MCF 10A (cell line): ENCODE measurements at regions not wholly inside any gene's neighbourhood (a gene's known extent, or its start where the extent isn't known, plus 50 kb on each side); places are given as distances from the start of the nearest gene placed in this dataset.

ENCODE experiments used
- BruUV-seq: library from RNA; stranded (reverse); fragments of 400-500 nt; replicated peaks from 2 replicates; lab custom pipeline; 2021; lab: Mats Ljungman, UMichigan
- CTCF ChIA-PET: fragments of 300-600 bp; sonication (Branson Sonifier 250); formaldehyde crosslinking; extraction: SDS; loops from one replicate; lab custom pipeline; 2021; ENCODE audit warnings: antibody characterized with exemption, inconsistent platforms; lab: Yijun Ruan, JAX
- POLR2A ChIA-PET: fragments of 300-600, 350-650 bp; sonication (Branson Sonifier 250); formaldehyde crosslinking; extraction: SDS; loops from one replicate; lab custom pipeline; 2020; ENCODE audit warnings: antibody characterized with exemption, inconsistent platforms; lab: Yijun Ruan, JAX
- DNase-seq: peaks from one replicate; pipeline ENCODE4 v3.0.0-alpha.2; 2018; ENCODE audit not compliant: unreplicated experiment
- H3K27ac Mint-ChIP-seq: one replicate; pipeline ENCODE4 v1.8.0; 2022; ENCODE audit warnings: mild to moderate bottlenecking, low read depth, mixed read lengths; ENCODE audit not compliant: unreplicated experiment
- H3K27me3 Mint-ChIP-seq: one replicate; pipeline ENCODE4 v1.8.0; 2022; ENCODE audit warnings: mixed read lengths; ENCODE audit not compliant: insufficient read depth, unreplicated experiment
- H3K36me3 Mint-ChIP-seq: one replicate; pipeline ENCODE4 v1.8.0; 2022; ENCODE audit warnings: mild to moderate bottlenecking, moderate library complexity, mixed read lengths; ENCODE audit not compliant: insufficient read depth, unreplicated experiment
- H3K4me1 Mint-ChIP-seq: one replicate; pipeline ENCODE4 v1.8.0; 2022; ENCODE audit warnings: mixed read lengths; ENCODE audit not compliant: insufficient read depth, unreplicated experiment
- H3K4me3 Mint-ChIP-seq: one replicate; pipeline ENCODE4 v1.8.0; 2022; ENCODE audit warnings: mild to moderate bottlenecking, moderate library complexity, mixed read lengths; ENCODE audit not compliant: unreplicated experiment
- H3K9me3 Mint-ChIP-seq: one replicate; pipeline ENCODE4 v1.8.0; 2022; ENCODE audit warnings: mixed read lengths; ENCODE audit not compliant: unreplicated experiment
- intact Hi-C: fragments of 100-400 bp; cut with micrococcal nuclease; formaldehyde crosslinking; loops from 2 replicates; pipeline ENCODE4 v1.14.1; 2022
- TF ChIP-seq, protein P1 (sequence below): fragments of 200-600 bp; IDR thresholded peaks from one replicate; pipeline ENCODE4 v1.8.0; 2022; ENCODE audit warnings: antibody characterized with exemption, mild to moderate bottlenecking; ENCODE audit not compliant: unreplicated experiment

DNA sequence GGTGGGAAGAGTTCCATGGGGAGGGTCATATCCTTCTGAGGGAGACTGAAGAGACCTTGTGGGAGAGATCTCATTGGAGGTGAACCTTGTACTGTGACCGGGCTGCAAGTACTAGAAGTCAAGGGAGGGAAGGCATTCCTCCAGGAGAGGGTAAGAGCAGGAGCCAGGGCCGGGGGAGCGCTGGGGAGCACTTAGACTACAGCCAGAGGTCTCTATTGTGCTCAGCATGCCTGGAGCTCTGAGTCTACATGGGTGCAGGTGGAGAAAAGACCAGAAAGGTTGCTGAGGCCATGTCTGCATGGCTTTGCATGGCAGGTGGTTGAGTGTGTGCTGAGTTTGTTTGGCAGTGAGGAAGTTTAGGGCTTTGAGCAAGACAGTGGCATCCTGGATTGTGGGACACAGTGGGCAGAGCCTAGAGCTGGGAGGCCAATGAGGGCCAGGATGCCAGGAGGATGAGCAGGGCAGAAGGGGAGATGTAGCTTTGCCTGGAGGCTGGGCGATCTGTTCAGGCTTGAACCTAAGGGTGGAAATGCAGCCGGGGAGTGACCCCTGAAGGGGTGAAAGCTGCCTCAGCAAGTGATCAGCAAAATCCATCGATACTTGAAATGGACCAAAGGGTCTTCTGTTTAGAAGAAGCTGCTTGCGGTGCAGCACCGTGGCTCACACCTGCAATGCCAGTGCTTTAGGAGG, 317.4 kb upstream of the TNRC6C start:
- no peak for DNase-seq
- BruUV-seq = no TSS peak
- Mint-ChIP-seq H3K27me3 (peaks cover 63% of the 10 kb centered on the region), H3K9me3 (no peaks in the 10 kb centered on the region), H3K4me1 (no peaks in the 10 kb centered on the region), H3K36me3 (no peaks in the 10 kb centered on the region), H3K4me3 (no peak overlapping the region), H3K27ac (no peak overlapping the region)
- ChIA-PET CTCF (interaction anchor here (1.2 kb wide), 1 partner anchor 372 kb away, joined by 3 read pairs; no protein-coding TSS in a partner anchor), POLR2A (no interaction called here)
- intact Hi-C loops = no loop called here
- TF ChIP-seq, protein P1, sequence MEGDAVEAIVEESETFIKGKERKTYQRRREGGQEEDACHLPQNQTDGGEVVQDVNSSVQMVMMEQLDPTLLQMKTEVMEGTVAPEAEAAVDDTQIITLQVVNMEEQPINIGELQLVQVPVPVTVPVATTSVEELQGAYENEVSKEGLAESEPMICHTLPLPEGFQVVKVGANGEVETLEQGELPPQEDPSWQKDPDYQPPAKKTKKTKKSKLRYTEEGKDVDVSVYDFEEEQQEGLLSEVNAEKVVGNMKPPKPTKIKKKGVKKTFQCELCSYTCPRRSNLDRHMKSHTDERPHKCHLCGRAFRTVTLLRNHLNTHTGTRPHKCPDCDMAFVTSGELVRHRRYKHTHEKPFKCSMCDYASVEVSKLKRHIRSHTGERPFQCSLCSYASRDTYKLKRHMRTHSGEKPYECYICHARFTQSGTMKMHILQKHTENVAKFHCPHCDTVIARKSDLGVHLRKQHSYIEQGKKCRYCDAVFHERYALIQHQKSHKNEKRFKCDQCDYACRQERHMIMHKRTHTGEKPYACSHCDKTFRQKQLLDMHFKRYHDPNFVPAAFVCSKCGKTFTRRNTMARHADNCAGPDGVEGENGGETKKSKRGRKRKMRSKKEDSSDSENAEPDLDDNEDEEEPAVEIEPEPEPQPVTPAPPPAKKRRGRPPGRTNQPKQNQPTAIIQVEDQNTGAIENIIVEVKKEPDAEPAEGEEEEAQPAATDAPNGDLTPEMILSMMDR = no peak

DNA sequence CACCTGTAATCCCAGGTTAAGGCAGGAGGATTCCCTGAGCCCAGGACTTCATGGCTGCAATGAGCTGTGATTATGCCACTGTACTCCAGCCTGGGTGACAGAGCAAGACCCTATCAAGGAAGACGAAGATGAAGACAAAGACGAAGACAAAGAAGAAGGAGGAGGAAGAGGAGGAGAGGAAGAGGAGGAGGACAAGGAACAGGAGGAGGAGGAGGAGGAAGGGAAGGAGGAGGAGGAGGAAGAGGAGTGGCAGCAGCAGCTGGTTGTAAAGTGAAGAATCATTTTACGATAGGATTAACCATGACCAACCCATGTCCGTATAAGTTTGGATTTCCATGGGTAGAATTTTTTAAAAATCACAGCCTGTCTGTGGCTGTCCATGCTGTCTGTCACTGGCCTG, 316.8 kb upstream of the TNRC6C start:
- CTCF ChIA-PET = interaction anchor here (0.5 kb wide), 1 partner anchor 67 kb away, joined by 3 read pairs; no protein-coding TSS in a partner anchor
- no peak overlapping the region for H3K4me3 Mint-ChIP-seq
- TF ChIP-seq, protein P1 = no peak
- intact Hi-C loops = no loop called here
- no peak overlapping the region for H3K27ac Mint-ChIP-seq
- DNase-seq = no peak
- H3K36me3 Mint-ChIP-seq = no peaks in the 10 kb centered on the region
- no peaks in the 10 kb centered on the region for H3K9me3 Mint-ChIP-seq
- no TSS peak for BruUV-seq
- POLR2A ChIA-PET = no interaction called here
- H3K4me1 Mint-ChIP-seq = no peaks in the 10 kb centered on the region
- H3K27me3 Mint-ChIP-seq = peaks cover 63% of the 10 kb centered on the region

DNA sequence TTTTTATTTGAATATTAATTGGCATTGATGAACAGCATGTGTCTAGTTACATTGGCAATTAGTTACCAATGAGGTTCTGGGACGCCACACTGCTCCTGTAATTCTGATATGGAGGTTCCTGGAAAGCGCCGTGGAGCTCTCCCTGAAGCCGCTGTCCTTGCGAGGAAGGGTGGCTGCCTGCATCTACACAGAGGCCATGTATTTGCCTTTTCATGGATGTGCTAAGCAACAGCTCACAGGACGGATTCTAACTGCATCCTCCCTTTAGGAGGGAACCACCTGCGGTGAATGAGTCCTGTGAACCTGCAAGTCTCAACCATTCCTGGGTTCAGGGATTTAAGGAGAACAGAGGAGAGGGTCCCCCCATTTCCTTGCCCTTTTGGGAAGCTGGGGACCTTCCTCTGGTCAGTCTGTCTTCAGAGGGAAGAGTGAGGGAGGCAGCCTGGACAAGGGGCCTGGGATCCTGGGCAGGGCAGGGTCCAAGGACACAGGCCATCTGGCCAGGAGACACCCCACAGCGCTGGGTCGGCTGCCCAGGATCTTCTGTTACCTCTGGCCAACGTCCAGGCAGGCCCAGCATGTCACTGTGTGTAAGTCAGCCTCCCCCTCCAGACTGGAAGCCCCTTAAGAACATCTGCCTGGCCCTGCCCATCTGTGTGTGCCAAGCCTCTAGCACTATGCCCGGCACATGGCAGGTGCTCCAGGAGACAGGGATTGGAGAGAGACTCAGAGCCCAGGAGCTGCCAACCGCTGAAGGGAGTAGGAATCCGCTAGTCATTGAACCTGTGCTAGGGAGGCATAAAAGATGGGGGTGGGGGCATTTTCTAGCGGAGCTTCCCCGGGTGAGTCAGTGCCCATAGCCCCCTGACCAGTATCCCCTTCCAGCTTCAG, 314.1 kb upstream of the TNRC6C start:
- no TSS peak for BruUV-seq
- no peak overlapping the region for H3K4me3 Mint-ChIP-seq
- H3K9me3 Mint-ChIP-seq = peaks cover 7% of the 10 kb centered on the region
- no peaks in the 10 kb centered on the region for H3K36me3 Mint-ChIP-seq
- no peak overlapping the region for H3K27ac Mint-ChIP-seq
- CTCF ChIA-PET = interaction anchor here (0.5 kb wide), 1 partner anchor 99 kb away, joined by 3 read pairs; no protein-coding TSS in a partner anchor
- intact Hi-C loops = no loop called here
- no peaks in the 10 kb centered on the region for H3K4me1 Mint-ChIP-seq
- peaks cover 45% of the 10 kb centered on the region for H3K27me3 Mint-ChIP-seq
- no peak for DNase-seq
- POLR2A ChIA-PET = no interaction called here
- TF ChIP-seq, protein P1 = no peak
